BE2C (cell line): ENCODE measurements at regions not wholly inside any gene's neighbourhood (a gene's known extent, or its start where the extent isn't known, plus 50 kb on each side); places are given as distances from the start of the nearest gene placed in this dataset.

ENCODE experiments used
- DNase-seq: peaks from one replicate; pipeline ENCODE4 v3.0.0-alpha.2; 2020
- H3K27me3 ChIP-seq: fragments of 250-450 bp; sonication (Bioruptor Pico); 2 replicates; pipeline ENCODE4 v1.5.1; 2020; ENCODE audit warnings: mild to moderate bottlenecking
- H3K36me3 ChIP-seq: fragments of 250-450 bp; sonication (Bioruptor Pico); 2 replicates; pipeline ENCODE4 v1.5.1; 2020; ENCODE audit warnings: mild to moderate bottlenecking
- H3K4me1 ChIP-seq: fragments of 250-450 bp; sonication (Bioruptor Pico); 2 replicates; pipeline ENCODE4 v1.5.1; 2020
- H3K4me3 ChIP-seq: 2 replicates; pipeline ENCODE4 v1.5.1; 2011; ENCODE audit warnings: low read depth, low read length
- H3K9me3 ChIP-seq: fragments of 250-450 bp; sonication (Bioruptor Pico); 2 replicates; pipeline ENCODE4 v1.5.1; 2020
- TF ChIP-seq, protein P1 (sequence below): IDR thresholded peaks from 2 replicates; pipeline ENCODE4 v1.5.1; 2012; ENCODE audit warnings: mild to moderate bottlenecking, low read depth, low read length

GRCh38 chr2:147108548-147108947 is 736.3 kb upstream of the ACVR2A start:
- Histone ChIP-seq H3K9me3 (no peaks in the 10 kb centered on the region), H3K4me3 (no peak overlapping the region), H3K36me3 (no peaks in the 10 kb centered on the region), H3K27me3 (no peaks in the 10 kb centered on the region), H3K4me1 (no peaks in the 10 kb centered on the region)
- TF ChIP-seq, protein P1, sequence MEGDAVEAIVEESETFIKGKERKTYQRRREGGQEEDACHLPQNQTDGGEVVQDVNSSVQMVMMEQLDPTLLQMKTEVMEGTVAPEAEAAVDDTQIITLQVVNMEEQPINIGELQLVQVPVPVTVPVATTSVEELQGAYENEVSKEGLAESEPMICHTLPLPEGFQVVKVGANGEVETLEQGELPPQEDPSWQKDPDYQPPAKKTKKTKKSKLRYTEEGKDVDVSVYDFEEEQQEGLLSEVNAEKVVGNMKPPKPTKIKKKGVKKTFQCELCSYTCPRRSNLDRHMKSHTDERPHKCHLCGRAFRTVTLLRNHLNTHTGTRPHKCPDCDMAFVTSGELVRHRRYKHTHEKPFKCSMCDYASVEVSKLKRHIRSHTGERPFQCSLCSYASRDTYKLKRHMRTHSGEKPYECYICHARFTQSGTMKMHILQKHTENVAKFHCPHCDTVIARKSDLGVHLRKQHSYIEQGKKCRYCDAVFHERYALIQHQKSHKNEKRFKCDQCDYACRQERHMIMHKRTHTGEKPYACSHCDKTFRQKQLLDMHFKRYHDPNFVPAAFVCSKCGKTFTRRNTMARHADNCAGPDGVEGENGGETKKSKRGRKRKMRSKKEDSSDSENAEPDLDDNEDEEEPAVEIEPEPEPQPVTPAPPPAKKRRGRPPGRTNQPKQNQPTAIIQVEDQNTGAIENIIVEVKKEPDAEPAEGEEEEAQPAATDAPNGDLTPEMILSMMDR = no peak
- no peak for DNase-seq

- Histone ChIP-seq H3K9me3 (no peaks in the 10 kb centered on the region), H3K27me3 (no peaks in the 10 kb centered on the region), H3K4me3 (no peak overlapping the region), H3K36me3 (no peaks in the 10 kb centered on the region), H3K4me1 (no peaks in the 10 kb centered on the region)
- DNase-seq = no peak
- TF ChIP-seq, protein P1 = no peak
These were observed 742.7 kb upstream of the ACVR2A start for GRCh38 chr2:147101941-147102790.

DNA sequence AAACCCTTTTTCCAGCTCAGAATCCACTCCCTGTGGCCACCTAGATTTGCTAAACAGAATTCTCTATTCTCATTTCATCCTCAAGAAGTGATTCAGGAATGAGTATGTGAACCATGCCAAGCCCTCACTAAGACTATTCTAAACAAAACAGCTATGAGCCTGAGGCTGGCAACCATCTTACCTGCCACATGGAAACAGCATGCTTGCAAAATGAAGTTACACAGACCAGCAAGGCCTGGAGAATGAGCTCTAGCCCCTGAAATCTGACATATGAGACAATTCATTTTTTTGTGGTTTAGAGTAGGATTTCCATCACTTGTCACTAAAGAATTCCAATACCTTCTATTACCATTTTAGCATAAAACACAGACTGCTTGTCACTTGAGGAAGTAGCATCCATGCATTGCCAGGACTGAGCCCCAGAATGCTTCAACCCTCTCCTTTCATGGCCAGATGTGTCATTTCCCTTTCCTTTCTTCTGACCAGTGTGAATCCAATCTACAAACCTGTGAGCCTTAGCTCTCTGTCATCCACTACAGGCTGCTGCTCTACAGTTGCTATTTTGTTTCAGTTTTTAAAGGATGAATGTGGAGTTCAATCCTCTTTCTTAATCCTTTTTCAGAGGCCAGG is 744.3 kb upstream of the ACVR2A start:
- no peaks in the 10 kb centered on the region for H3K36me3 ChIP-seq
- H3K27me3 ChIP-seq = no peaks in the 10 kb centered on the region
- TF ChIP-seq, protein P1 = no peak
- H3K4me3 ChIP-seq = no peak overlapping the region
- H3K4me1 ChIP-seq = no peaks in the 10 kb centered on the region
- no peaks in the 10 kb centered on the region for H3K9me3 ChIP-seq
- DNase-seq = no peak

- H3K4me3 ChIP-seq = no peak overlapping the region
- no peaks in the 10 kb centered on the region for H3K9me3 ChIP-seq
- H3K27me3 ChIP-seq = no peaks in the 10 kb centered on the region
- no peak for DNase-seq
- no peaks in the 10 kb centered on the region for H3K4me1 ChIP-seq
- H3K36me3 ChIP-seq = no peaks in the 10 kb centered on the region
- TF ChIP-seq, protein P1 = no peak
These were observed 745.0 kb upstream of the ACVR2A start for GRCh38 chr2:147099845-147100244.

- TF ChIP-seq, protein P1 = no peak
- Histone ChIP-seq H3K9me3 (no peaks in the 10 kb centered on the region), H3K4me1 (no peaks in the 10 kb centered on the region), H3K4me3 (no peak overlapping the region), H3K27me3 (no peaks in the 10 kb centered on the region), H3K36me3 (no peaks in the 10 kb centered on the region)
- no peak for DNase-seq
These were observed 745.9 kb upstream of the ACVR2A start for GRCh38 chr2:147098940-147099339.

DNA sequence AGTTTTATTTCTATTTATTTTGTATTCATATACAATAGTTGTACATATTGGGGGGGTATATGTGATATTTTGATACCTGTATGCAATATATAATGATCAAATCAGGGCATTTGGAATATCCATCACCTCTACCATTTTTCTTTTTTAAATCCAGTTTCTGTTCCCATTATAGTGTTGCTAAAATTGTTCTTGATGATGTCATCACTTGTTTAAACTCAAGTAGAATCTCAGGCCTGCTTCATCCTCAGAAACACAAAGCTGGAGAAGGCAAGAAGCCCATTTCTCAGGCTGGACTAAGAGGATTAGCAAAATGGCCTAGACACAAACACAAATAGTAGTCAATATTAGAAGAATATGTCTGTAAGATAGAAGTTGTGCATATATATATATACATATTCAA is 747.1 kb upstream of the ACVR2A start:
- Histone ChIP-seq H3K27me3 (no peaks in the 10 kb centered on the region), H3K4me1 (no peaks in the 10 kb centered on the region), H3K4me3 (no peak overlapping the region), H3K9me3 (no peaks in the 10 kb centered on the region), H3K36me3 (no peaks in the 10 kb centered on the region)
- DNase-seq = no peak
- TF ChIP-seq, protein P1 = no peak
